BJ (cell line): ENCODE measurements at regions not wholly inside any gene's neighbourhood (a gene's known extent, or its start where the extent isn't known, plus 50 kb on each side); places are given as distances from the start of the nearest gene placed in this dataset.

Experiments
- CTCF ChIA-PET: fragments of 350-600 bp; formaldehyde crosslinking; extraction: SDS; loops from one replicate; lab custom pipeline; 2021; ENCODE audit warnings: antibody characterized with exemption, inconsistent platforms; lab: Yijun Ruan, JAX
- POLR2A ChIA-PET: fragments of 300-600 bp; sonication (Branson Sonifier 250); formaldehyde crosslinking; extraction: SDS; loops from one replicate; lab custom pipeline; 2021; ENCODE audit warnings: antibody characterized with exemption; lab: Charles Lee
- DNase-seq: peaks from one replicate; pipeline ENCODE4 v3.0.0-alpha.2; 2011; ENCODE audit warnings: low read depth
- H3K27me3 ChIP-seq: 2 replicates; pipeline ENCODE4 v1.6.0; 2011; ENCODE audit warnings: low read length; ENCODE audit not compliant: control insufficient read depth, insufficient read depth
- H3K36me3 ChIP-seq: 2 replicates; pipeline ENCODE4 v1.5.1; 2011; ENCODE audit warnings: low read length; ENCODE audit not compliant: control insufficient read depth, insufficient read depth
- H3K4me3 ChIP-seq: 2 replicates; pipeline ENCODE4 v1.5.1; 2011; ENCODE audit warnings: low read depth, mild to moderate bottlenecking, control low read depth, low read length
- TF ChIP-seq, protein P1 (sequence below): IDR thresholded peaks from 2 replicates; pipeline ENCODE4 v1.5.1; 2011; ENCODE audit warnings: low read depth, mild to moderate bottlenecking, control low read depth, inconsistent platforms, low read length, moderate library complexity; ENCODE audit not compliant: insufficient read depth

DNA sequence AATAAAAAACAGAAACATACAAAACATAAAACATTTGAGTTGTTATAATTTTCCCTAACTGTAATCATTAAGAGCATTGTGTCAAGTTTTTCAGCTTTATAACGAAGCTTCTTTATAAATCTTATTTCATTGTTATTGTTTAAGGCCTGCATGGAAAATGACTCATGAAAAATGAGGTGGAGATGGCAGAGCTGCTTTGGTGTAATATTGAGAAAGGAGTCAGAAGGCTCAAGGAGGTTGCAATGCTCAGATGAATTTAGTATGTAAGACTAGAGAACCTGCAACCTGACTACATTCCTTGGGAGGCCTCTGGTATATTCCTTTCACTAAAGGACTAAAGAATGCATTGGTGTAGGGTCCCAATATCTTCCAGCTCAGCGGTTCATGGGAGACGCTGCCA lies 61.5 kb downstream of the TMEM30B start:
- H3K27me3 ChIP-seq = 0 out of 2 replicates have a peak, but pooled peaks cover 1% of the 10 kb centered on the region
- ChIA-PET CTCF (interaction anchor here (1.9 kb wide), 1 partner anchor 11 kb away, joined by 8 read pairs; no protein-coding TSS in a partner anchor), POLR2A (no interaction called here)
- TF ChIP-seq, protein P1, sequence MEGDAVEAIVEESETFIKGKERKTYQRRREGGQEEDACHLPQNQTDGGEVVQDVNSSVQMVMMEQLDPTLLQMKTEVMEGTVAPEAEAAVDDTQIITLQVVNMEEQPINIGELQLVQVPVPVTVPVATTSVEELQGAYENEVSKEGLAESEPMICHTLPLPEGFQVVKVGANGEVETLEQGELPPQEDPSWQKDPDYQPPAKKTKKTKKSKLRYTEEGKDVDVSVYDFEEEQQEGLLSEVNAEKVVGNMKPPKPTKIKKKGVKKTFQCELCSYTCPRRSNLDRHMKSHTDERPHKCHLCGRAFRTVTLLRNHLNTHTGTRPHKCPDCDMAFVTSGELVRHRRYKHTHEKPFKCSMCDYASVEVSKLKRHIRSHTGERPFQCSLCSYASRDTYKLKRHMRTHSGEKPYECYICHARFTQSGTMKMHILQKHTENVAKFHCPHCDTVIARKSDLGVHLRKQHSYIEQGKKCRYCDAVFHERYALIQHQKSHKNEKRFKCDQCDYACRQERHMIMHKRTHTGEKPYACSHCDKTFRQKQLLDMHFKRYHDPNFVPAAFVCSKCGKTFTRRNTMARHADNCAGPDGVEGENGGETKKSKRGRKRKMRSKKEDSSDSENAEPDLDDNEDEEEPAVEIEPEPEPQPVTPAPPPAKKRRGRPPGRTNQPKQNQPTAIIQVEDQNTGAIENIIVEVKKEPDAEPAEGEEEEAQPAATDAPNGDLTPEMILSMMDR = no peak
- no peaks in the 10 kb centered on the region for H3K36me3 ChIP-seq
- no peak for DNase-seq
- H3K4me3 ChIP-seq = no peak overlapping the region

DNA sequence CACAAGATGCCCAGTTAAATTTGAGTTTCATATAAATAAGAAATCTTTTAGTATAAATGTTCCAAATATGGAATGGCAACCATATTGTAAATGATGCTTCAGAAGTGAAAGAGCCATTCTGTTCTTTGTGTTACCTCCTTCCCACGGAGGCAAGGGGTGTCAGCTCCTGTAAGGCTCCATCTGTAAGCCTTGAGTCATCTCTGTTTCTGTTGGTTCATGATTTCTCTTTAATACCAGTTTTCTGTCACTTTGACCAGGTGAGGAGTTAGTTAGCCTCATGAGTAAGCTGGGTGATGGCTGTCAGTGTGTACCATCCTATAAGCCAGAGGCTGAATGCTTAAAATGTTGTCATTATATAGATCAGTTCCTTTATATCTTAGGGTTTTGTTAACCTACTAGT lies 61.9 kb downstream of the TMEM30B start:
- ChIA-PET POLR2A (no interaction called here), CTCF (interaction anchor here (1.1 to 1.9 kb wide), 3 partner anchors 11 to 66 kb away, joined by 3 to 8 read pairs (median 4); no protein-coding TSS in a partner anchor)
- TF ChIP-seq, protein P1 = no peak
- Histone ChIP-seq H3K27me3 (0 out of 2 replicates have a peak, but pooled peaks cover 1% of the 10 kb centered on the region), H3K4me3 (no peak overlapping the region), H3K36me3 (no peaks in the 10 kb centered on the region)
- no peak for DNase-seq

DNA sequence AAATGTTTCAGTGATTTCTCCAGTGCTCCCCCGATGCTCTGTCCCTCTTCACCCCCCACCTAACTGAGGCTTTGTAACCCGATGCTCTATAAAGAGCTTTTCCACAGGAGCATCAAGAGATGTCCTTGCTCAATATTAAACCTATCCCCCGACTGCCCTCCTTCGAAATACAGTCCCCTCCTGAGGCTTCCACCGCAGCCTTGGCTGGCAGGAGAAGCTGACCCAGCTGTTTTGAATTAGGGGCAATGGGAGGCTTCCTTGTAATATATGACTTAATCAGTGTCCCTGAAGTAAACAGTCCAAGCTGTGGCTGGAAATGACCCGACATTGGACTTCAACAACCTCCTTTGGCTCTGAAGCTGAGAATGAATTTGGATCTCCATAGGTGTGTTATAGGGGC lies 62.4 kb downstream of the TMEM30B start:
- TF ChIP-seq, protein P1 = no peak
- POLR2A ChIA-PET = no interaction called here
- Histone ChIP-seq H3K36me3 (no peaks in the 10 kb centered on the region), H3K27me3 (0 out of 2 replicates have a peak, but pooled peaks cover 1% of the 10 kb centered on the region), H3K4me3 (no peak overlapping the region)
- CTCF ChIA-PET = interaction anchor here (0.9 to 1.9 kb wide), 6 partner anchors 10 to 572 kb away, joined by 3 to 8 read pairs (median 4); no protein-coding TSS in a partner anchor
- DNase-seq = peak; percentile 42

DNA sequence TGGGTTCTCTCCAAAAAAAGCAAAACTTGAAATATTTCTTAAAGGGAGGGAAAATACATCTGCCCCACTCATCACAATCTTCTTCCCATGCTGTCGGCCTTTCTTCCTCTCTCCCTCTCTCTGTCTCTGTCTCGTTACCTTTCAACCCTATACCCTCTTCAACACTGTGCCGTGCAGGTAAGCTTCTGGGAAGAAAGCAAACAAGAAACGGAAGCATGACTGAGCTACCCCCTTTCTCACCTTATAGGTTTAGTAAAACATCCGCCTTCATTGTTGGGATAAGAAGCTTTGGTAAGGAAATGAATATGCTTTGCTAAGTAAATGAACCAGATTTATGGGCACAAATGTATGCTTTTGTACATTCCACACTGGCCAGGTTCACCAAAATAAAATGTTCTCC lies 63.0 kb downstream of the TMEM30B start:
- no peak for DNase-seq
- TF ChIP-seq, protein P1 = no peak
- H3K36me3 ChIP-seq = no peaks in the 10 kb centered on the region
- ChIA-PET CTCF (interaction anchor here (0.9 to 1.9 kb wide), 7 partner anchors 10 to 572 kb away, joined by 3 to 8 read pairs (median 4); no protein-coding TSS in a partner anchor), POLR2A (no interaction called here)
- H3K27me3 ChIP-seq = 0 out of 2 replicates have a peak, but pooled peaks cover 1% of the 10 kb centered on the region
- no peak overlapping the region for H3K4me3 ChIP-seq

DNA sequence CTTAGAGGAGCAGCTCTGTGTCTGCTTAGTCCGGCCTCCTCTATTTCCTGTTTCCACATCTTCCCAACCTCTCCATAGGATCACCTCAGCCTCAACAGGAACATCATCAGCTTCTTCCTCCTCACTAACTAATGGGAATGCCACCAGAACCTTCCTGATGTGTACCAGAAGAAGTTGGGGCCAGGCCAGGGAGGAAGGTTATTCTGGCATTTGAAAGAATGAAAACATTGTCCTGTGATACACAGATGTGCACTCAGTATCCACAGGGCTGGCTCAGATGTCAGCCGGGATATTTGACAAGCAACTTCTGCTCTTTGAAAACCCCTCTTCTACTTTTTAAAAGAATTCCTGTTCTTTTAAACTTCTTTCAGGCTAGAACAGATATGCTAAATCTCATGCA lies 63.6 kb downstream of the TMEM30B start:
- no peaks in the 10 kb centered on the region for H3K36me3 ChIP-seq
- TF ChIP-seq, protein P1 = no peak
- no peak for DNase-seq
- ChIA-PET POLR2A (no interaction called here), CTCF (interaction anchor here (1.0 to 2.3 kb wide), 3 partner anchors 18 to 35 kb away, joined by 4 to 6 read pairs (median 4); no protein-coding TSS in a partner anchor)
- no peak overlapping the region for H3K4me3 ChIP-seq
- 0 out of 2 replicates have a peak, but pooled peaks cover 1% of the 10 kb centered on the region for H3K27me3 ChIP-seq
